HG03064 (cell line): ENCODE measurements at regions not wholly inside any gene's neighbourhood (a gene's known extent, or its start where the extent isn't known, plus 50 kb on each side); places are given as distances from the start of the nearest gene placed in this dataset.
"Not testable (repeated sequence)": the region's sequence is repeated elsewhere in the genome, so short reads cannot be mapped to it uniquely, and the experiment has no call there.

Experiments used
- ATAC-seq: cut with Tn5 transposase; IDR thresholded peaks from one replicate; pipeline ENCODE4 v1.9.1; 2021; ENCODE audit warnings: low read depth; ENCODE audit not compliant: unreplicated experiment

DNA sequence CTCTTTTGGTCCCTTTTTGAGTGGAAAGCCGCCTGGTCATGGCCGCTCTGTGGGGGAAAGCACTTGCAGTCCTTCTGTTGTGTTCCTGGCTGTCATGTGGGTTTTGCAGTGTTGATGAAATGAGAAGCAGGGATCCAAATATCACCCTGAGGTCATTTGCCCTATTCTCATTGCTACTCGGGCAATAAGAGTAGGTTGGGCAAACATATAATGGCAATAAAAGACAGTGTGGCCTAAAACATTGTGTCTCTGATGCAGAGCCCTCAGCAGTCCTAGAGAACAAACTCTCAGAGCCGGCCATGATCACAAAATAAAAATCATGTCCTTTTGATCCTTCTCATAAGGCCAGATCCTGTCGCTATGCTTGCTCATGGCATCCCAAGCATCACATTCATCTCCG lies 361.1 kb upstream of the KLF4 start:
- no peak for ATAC-seq

DNA sequence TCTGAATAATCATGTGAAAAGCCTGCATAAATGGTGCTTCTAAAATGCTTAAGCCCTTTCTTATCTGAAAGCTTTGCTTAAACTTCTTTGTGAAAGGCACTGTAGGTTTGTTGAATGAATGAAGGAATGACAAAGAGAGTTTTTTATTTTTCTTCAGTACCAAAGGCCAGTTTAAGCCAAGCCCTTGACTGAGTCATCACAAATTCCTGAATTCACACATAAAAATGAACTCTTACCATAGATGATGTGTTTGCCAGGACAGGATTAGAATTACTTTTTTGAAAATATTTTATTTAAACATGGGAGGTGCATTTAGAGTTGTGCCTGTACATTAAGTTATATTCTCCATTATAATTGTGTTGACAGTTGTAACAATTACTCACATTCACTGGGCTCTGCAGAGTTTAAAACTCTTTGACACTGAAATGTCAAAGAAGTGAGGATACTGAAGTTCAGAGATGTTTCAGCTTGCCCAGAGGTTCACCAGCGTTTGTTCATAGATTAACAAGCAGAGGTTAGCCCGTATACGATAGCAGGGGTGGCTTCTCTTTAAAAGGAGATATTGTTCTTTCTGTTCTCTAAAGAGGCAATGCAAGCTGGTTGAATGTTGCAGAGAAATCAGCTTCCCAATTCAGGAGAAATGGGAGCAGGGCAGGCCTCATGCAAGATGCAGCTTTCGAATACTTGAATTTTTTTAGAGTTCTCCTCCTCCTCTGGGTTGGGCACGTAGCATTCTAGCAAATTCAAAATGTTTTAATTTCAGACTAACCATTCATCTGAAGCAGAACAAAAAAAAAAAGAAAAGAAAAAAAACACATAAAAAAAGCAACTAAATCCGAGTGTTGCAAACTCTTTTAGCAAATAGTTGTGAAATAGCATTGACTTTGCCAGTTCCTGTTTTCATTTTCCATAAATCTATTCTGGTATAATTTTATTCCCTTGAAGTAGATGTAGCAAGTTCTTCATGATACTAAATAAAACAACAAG lies 358.7 kb upstream of the KLF4 start:
- ATAC-seq = no peak

DNA sequence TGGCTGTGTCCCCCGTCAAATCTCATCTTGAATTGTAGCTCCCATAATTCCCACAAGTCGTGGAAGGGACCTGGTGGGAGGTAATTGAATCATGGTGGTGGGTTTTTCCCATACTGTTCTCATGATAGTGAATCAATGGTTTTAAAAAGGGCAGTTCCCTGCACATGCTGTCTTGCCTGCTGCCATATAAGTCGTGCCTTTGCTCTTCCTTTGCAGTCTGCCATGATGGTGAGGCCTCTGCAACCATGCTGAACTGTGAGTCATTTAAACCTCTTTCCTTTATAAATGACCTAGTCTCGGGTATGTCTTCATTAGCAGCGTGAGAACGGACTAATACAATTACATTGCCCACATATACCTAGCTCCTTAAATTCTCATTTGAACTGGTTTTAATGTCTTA lies 353.0 kb upstream of the KLF4 start:
- no peak for ATAC-seq

DNA sequence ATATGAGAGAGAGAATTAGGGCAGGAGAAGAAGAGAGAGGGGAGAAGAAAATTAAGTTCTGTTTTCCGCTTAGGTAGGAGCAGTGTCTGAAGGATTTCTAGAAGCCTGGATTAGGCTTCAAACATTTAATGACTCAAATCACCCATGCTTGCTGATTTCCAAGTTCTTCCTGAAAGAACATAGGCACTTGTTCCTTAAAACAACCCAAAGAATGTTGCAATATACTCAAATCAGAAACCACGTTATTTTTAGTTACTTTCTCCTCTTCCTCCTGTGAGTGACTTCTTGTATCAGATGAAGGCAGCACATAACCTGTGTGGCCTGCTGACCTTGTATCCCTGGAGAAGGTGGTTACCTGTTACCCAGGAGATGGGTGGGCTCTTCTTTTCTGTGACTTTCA lies 351.5 kb upstream of the KLF4 start:
- ATAC-seq = no peak

DNA sequence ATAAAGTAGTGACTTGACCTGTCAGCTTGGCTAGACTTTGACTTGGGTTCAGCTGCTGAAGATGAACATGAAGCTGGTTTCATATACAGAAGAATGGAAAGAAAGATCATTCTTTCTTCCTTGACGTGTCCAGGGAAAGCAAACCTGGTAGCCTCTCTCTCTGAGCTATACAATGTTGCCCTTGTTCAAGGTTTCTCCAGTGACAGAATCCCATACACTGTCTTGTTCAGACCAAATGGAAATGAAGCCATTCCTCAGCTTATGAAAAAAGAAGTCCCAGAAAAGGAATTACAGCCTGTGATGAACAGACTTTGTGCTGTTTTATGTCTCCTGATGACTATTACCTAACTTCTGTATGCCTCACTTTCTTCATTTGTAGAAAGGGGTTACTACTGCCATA lies 349.8 kb upstream of the KLF4 start:
- ATAC-seq = no peak

DNA sequence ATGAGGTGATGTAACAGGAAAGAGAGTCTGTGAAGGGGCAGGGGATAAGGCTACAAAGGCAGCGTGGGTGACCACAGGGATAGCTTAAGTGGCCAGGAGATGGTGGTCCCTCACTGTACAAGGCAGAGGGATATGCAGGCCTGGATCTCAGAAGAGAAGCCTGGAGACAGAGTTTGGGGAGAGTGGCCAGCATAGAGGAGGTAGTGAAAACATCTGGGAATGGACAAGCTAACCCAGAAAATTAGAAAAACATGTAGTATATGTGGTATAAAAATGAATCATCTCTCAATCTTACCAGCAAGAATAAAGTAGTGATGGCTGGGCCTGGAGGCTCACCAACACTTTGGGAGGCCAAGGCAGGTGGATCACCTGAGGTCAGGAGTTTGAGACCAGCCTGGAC lies 349.2 kb upstream of the KLF4 start:
- no peak for ATAC-seq

DNA sequence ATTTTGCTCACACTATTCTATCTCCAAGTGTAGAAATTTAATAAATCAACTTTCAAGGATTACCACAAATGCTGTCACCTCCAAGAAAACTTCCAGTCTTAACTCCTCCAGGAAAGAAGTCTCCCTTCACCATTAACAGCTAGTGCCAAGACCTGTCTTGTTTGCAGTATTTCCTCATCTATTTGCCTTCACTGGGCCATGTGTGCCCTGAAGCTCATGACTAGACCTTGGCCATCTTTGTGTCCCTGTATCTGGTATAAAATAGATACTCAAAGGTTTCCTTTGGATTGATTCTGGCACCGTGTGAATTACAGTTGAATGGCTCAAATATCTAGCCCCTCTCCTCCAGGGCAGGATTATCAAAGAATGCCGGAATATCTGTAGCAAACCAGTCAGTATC lies 346.7 kb upstream of the KLF4 start:
- ATAC-seq = no peak

DNA sequence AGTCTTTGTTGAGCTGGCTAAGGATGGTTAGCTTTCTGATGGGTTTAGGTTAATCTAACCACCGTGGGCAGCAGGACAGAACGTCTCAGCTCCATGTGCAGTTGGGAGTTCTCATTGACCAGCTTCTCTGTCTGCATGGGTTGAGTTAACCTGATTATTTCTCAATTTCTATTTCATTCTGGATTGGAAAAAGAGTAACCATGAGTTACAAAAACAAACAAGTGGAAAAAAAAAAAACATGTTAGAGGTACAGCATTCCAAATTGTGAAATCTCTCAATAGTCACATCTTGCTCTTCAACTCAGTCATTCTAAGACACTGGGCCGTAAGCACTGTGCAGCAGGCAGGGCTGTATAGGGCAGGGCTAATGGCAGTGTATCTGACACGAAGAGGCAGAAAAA lies 343.7 kb upstream of the KLF4 start:
- no peak for ATAC-seq

DNA sequence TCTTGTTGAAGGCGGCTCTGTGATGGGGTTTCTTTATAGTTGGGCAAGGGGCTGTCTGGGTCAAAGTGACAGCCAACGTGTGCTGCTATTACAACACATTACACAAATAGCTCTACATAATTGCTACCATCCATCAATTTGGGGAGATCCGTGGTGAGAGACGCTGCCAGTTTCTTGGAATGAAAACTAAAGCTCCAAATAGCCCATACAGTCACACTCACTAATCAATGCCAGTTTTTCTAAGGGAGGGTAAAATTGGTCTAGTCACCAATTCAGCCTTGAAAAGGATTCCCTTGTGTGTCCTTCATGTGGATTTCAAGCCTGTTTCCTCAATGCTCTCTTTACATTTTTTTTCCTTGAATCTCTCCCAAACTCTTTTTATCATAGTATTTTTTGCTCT lies 343.3 kb upstream of the KLF4 start:
- no peak for ATAC-seq

DNA sequence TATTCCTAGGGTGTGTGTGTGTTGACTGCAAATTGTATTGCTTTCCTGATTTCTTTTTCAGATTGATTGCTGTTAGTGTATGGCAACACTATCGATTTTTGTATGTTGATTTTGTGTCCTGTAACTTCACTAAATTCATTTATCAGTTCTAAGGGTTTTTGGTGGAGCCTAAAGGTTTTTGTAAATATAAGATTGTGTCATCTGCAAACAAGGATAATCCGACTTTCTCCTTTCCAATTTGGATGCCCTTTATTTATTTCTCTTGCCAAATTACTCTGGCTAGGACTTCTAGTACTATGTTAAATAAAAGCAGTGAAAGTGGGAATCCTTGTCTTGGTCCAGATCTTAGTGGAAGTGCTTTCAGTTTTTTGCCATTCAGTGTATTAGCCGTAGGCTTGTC lies 340.9 kb upstream of the KLF4 start:
- no peak for ATAC-seq

DNA sequence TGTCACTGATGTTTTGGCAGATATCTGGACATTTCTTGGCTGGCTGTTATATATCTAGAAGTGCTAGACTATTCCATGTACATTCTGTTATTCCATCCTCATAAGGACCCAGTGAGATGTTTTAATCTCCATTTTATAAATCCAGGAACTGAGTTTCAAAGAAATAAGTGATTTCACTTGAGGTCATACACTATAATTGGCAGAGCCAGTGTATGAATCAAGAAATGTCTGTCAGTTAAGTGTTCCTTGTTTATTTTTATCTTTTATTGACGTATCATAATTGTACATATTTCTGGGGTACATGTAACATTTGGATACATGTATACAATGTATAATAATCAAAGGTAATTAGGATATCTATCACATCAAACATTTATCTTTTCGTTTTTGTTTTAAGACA lies 338.3 kb upstream of the KLF4 start:
- ATAC-seq = no peak

DNA sequence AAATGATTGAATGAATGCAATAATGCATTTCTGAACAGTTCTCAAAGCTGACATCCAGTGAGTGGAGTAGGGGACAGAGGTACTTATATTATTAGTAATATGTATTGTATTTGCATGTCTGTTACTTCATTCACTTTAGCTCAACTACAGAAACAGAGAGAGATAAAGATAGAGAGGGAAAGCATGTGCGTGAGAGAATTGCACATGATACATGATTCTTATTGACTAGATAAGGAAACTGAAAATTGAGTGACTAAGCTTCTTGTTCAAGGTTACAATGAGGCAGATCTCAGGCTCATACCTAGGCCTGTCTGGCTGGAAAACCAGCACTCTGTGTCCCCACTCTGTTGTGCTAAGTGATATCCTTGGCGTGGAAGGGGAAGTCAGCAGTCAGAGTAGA lies 337.7 kb upstream of the KLF4 start:
- peak; percentile 84 for ATAC-seq

DNA sequence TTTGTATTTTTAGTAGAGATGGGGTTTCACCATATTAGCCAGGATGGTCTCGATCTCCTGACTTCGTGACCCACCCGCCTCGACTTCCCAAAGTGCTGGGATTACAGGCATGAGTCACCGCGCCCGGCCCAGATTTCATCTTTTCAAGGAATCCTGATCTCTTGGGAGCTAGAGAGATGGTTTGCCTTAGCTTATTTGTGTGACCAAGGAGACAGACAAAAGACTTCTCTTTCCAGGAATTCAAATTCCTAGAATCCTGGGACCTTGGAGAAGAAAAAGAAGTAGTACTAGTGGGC lies 337.1 kb upstream of the KLF4 start:
- not testable (repeated sequence) for ATAC-seq

DNA sequence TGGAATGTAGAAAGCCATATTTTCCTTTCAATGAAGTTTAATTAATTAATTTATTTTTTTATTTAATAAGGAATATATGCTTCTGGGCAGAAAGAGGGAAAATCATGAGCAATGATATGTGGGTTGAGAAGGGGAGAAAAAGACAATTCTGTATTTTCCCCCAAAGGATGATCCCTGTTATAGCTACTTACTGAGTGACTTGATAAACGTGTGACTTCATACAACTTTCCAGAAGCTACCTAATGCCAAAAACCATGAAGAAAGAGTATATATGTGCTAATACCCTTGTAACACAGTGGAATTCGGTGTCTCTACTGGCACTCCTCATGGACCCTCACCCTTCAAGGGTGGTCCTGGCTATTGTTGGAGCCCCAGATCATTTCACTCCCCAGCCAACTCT lies 335.0 kb upstream of the KLF4 start:
- no peak for ATAC-seq

DNA sequence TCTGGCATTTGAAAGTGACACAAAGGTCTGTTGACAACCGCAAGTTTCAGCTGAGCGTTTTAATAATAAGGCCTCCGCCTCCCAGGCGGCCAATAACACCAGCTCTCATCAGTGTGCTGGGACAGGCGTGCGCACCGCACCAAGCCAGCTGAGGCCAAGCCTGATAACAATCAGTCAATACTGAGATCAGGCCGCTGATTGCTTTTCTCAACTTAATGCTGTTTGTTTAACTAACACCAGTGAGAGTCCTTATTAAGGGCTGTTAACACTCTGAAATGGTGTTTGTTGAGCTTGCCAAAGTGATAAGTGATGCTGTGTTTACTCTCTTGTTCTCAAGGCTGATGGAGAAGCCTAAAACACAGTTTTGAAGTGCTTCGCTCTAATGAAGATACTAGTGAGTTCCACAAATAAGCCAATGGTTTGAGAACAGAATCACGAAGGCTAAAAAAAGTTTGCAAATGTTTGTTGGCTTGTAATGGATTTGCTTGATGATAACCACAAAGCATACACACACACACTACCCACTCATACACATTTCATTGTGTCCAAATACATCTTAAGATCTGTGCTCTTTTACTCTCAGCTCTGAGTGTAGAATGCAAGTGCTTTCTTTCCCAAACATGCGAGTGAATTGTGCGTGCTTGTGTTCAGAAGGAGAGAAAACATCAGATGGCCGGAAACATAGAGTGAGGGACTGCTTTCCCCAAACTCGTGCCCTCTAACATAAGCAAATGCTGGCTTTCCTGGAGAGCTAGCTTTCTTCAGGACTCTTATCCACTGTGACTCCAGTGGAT lies 330.4 kb upstream of the KLF4 start:
- no peak for ATAC-seq

DNA sequence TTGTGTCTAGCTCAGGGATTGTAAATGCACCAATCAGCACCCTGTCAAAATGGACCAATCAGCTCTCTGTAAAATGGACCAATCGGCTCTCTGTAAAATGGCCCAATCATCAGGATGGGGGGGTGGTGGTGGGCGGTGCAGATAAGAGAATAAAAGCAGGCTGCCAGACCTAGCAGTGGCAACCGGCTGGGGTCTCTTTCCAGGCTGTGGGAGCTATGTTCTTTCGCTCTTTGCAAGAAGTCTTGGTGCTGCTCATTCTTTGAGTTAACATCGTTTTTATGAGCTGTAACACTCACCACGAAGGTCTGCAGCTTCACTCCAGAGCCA lies 328.9 kb upstream of the KLF4 start:
- not testable (repeated sequence) for ATAC-seq

DNA sequence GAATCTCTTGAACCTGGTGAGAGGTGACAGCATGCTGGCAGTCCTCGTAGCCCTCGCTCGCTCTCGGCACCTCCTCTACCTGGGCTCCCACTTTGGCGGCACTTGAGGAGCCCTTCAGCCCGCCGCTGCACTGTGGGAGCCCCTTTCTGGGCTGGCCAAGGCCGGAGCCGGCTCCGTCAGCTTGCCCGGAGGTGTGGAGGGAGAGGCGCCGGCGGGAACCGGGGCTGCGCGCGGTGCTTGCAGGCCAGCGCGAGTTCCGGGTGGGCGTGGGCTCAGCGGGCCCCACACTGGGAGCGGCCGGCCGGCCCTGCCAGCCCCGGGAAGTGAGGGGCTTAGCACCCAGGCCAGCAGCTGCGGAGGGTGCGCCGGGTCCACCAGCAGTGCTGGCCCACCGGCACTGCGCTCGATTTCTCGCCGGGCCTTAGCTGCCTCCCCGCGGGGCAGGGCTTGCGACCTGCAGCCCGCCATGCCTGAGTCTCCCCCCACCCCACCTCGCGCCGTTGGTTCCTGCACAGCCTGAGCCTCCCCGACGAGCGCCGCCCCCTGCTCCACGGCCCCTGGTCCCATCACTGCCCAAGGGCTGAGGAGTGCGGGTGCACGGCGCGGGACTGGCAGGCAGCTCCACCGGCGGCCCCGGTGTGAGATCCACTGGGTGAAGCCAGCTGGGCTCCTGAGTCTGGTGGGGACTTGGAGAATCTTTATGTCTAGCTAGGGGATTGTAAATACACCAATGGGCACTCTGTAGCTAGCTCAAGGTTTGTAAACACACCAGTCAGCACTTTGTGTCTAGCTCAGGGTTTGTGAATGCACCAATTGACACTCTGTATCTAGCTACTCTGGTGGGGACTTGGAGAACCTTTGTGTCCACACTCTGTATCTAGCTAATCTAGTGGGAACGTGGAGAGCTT lies 328.3 kb upstream of the KLF4 start:
- not testable (repeated sequence) for ATAC-seq

DNA sequence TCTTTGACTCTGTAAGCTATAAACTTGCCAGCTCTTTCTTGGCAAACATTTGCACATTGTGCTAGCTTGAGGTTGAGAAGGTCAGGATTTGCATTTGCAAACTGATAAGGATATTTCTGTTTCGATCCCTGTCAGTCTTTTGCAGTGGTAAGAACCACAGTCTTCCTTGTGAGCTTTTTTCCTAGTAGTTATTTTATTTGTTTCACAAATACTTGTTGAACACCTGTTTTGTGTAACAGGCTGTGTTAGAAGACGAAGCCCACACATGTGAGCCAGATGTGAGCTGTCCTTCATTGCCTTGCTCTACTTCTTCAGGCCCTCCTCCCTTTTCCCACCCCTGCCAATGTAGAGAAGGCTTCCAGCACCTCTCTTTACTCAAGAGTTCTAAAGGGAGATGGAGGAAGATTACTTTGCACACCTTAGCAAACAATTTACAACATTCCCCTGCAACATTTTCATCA lies 327.0 kb upstream of the KLF4 start:
- ATAC-seq = no peak

DNA sequence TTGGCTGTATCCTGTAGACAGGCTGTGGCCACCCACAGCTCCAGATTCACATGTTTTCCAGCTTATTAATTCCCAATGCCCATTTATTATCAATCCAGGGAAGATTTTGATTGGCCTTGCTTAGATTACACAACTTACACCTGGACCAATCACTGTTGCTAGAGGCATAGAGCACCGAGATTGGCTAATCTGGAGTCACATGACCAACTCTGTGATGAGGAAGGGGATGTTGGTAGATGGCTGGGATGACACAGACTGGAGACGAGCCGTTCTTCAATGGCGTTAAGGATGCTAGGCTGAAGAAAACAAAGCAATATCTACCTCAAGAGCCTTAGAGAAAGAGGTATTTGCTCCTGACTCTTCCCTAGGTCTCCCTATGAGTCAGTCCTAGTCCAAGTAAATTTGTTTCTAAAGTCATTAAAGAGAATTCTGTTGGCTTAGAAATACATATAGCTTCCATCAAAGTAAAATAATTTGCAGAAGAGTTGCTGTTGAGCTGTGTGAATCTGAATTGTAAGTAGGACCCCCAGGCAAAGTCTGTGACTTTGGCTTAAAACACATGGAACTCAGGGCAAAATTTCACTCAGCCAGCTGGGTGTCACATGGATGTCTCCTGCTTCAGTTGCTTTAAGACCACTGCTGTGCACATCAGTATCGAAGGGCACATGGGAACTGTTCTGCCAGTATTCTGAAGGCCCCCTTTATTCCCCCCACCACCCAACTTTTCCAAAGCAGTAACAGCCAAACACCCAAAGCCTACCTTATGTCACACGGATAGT lies 326.4 kb upstream of the KLF4 start:
- ATAC-seq = no peak

DNA sequence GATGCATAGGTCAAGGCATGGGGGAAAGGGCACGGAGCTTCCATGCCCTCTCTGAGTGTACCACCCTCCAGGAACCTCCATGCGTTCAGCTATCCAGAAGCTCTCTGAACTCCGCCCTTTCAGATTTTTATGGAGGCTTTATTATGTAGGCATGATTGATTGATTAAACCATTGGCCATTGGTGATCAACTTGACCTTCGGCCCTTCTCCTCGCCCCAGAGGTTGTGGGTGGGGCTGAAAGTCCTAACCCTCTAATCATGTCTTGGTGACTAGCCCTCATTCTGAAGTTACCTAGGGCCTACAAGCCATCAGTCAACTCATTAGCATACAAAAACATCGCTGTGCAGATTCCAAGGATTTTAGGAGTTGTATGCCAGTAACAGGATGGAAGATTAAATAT lies 323.7 kb upstream of the KLF4 start:
- ATAC-seq = no peak
